ENCODE measurements at regions not wholly inside any gene's neighbourhood (a gene's known extent, or its start where the extent isn't known, plus 50 kb on each side); places are given as distances from the start of the nearest gene placed in this dataset.

DNA sequence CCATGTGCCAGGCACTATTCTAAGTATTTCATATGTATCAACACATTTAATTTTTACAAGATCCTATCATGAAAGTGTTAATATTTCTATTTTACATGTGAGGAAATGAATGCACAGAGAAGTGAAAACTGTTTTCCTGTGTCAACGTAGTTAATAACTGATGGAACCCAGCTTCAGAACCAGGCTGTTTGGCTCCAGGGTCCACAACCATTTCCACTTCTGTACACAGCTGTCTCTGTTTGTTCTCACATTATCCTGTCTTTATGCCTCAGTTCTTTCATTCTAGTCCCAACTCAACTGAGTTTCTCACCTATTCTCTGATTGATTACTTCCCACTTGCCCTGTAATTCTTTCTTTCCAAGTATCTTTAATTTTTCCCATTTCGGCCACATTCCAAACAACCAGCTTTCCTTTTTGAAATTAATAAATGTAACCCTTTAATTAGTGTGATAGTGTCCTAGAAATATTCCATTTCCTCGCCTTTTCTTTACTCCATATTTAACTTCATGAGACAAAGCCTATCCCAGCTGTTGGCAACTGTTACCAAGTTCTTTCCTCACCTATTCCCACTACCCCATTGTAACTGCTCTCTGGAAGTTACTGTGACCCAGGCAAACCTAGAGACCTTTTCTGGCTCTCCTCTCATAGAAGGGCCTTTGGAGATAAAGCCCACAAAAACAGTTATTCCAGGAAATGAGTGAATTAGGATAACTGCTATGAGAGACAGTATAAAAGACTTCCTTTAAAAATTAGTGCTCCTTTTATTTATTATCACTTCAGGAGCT lies 218.7 kb downstream of the RASSF9 start:
- TF ChIP-seq, protein P1, sequence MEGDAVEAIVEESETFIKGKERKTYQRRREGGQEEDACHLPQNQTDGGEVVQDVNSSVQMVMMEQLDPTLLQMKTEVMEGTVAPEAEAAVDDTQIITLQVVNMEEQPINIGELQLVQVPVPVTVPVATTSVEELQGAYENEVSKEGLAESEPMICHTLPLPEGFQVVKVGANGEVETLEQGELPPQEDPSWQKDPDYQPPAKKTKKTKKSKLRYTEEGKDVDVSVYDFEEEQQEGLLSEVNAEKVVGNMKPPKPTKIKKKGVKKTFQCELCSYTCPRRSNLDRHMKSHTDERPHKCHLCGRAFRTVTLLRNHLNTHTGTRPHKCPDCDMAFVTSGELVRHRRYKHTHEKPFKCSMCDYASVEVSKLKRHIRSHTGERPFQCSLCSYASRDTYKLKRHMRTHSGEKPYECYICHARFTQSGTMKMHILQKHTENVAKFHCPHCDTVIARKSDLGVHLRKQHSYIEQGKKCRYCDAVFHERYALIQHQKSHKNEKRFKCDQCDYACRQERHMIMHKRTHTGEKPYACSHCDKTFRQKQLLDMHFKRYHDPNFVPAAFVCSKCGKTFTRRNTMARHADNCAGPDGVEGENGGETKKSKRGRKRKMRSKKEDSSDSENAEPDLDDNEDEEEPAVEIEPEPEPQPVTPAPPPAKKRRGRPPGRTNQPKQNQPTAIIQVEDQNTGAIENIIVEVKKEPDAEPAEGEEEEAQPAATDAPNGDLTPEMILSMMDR (conservative IDR thresholded peaks at IDR 0.05): no peak
- TF ChIP-seq EZH2 (IDR thresholded peaks at IDR 0.05; ENCODE audit: low read depth): no peak

Data from PC-9 (cell line).